DND-41 (cell line): ENCODE measurements at regions not wholly inside any gene's neighbourhood (a gene's known extent, or its start where the extent isn't known, plus 50 kb on each side); places are given as distances from the start of the nearest gene placed in this dataset.

Experiments used
- EZH2 ChIP-seq: IDR thresholded peaks from 3 replicates; pipeline ENCODE4 v1.6.1; 2012; ENCODE audit warnings: borderline replicate concordance, low read depth, mild to moderate bottlenecking, moderate library complexity, low read length, inconsistent platforms; ENCODE audit not compliant: severe bottlenecking
- TF ChIP-seq, protein P1 (sequence below): IDR thresholded peaks from 2 replicates; pipeline ENCODE4 v1.5.1; 2012; ENCODE audit warnings: borderline replicate concordance, low read length, moderate library complexity, mild to moderate bottlenecking; ENCODE audit not compliant: poor library complexity, severe bottlenecking; ENCODE audit errors: extremely low read depth

GRCh38 chr5:171619744-171620143 is 165.9 kb upstream of the SMIM23 start:
- TF ChIP-seq, protein P1, sequence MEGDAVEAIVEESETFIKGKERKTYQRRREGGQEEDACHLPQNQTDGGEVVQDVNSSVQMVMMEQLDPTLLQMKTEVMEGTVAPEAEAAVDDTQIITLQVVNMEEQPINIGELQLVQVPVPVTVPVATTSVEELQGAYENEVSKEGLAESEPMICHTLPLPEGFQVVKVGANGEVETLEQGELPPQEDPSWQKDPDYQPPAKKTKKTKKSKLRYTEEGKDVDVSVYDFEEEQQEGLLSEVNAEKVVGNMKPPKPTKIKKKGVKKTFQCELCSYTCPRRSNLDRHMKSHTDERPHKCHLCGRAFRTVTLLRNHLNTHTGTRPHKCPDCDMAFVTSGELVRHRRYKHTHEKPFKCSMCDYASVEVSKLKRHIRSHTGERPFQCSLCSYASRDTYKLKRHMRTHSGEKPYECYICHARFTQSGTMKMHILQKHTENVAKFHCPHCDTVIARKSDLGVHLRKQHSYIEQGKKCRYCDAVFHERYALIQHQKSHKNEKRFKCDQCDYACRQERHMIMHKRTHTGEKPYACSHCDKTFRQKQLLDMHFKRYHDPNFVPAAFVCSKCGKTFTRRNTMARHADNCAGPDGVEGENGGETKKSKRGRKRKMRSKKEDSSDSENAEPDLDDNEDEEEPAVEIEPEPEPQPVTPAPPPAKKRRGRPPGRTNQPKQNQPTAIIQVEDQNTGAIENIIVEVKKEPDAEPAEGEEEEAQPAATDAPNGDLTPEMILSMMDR, result no peak
- no peak for TF ChIP-seq EZH2
